ENCODE measurements at regions not wholly inside any gene's neighbourhood (a gene's known extent, or its start where the extent isn't known, plus 50 kb on each side); places are given as distances from the start of the nearest gene placed in this dataset.
A peak's percentile ranks its signal among the peaks of the same experiment; 100 is the strongest.

DNA sequence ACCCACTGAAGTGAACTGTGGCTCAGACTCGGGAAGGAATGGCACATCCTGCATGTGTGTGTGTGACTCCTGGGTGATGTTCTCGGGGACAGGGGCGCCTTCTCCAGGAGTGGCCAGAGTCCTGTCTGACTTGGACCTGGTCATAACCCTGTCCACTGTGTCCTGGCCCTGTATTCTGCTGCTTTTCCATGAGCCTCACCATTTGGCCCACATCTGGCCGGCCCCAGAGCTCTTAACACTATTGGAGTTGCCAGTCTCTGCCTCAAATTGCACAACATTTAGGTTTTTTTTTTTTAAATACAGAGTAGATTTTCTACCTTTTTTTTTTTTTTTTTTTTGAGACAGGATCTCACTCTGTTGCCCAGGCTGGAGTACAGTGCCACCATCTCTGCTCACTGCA, 278.3 kb upstream of the TUT7 start:
- H4K20me1 ChIP-seq (ENCODE audit: insufficient read depth, poor library complexity, severe bottlenecking) = no peaks in the 10 kb centered on the region
- DNase-seq (ENCODE audit: low spot score) = no peak
- no peaks in the 10 kb centered on the region for H3K9me3 ChIP-seq (ENCODE audit: low read depth)
- H3K9me2 ChIP-seq (replicated peaks; ENCODE audit: insufficient read depth) = no peaks in the 10 kb centered on the region
- H2AFZ ChIP-seq = no peak overlapping the region
- no peak overlapping the region for H3K4me3 ChIP-seq
- H3K27ac ChIP-seq = no peak overlapping the region
- H3K27me3 ChIP-seq = peaks cover 11% of the 10 kb centered on the region
- WGBS (ENCODE audit: low lambda C conversion rate, missing lambda C conversion rate) = 94% methylated on average over 4 of the region's 4 CpGs
- no peaks in the 10 kb centered on the region for H3K36me3 ChIP-seq (replicated peaks; ENCODE audit: insufficient read depth, low read depth)
- H3K4me1 ChIP-seq (ENCODE audit: insufficient read depth) = no peaks in the 10 kb centered on the region
- H3K79me2 ChIP-seq = no peaks in the 10 kb centered on the region
- TF ChIP-seq EZH2phosphoT487 (IDR thresholded peaks at IDR 0.05; ENCODE audit: low read depth, severe bottlenecking, unreplicated experiment) (no peak), EZH2 (IDR thresholded peaks at IDR 0.05; ENCODE audit: borderline replicate concordance) (no peak)
- TF ChIP-seq, protein P1, sequence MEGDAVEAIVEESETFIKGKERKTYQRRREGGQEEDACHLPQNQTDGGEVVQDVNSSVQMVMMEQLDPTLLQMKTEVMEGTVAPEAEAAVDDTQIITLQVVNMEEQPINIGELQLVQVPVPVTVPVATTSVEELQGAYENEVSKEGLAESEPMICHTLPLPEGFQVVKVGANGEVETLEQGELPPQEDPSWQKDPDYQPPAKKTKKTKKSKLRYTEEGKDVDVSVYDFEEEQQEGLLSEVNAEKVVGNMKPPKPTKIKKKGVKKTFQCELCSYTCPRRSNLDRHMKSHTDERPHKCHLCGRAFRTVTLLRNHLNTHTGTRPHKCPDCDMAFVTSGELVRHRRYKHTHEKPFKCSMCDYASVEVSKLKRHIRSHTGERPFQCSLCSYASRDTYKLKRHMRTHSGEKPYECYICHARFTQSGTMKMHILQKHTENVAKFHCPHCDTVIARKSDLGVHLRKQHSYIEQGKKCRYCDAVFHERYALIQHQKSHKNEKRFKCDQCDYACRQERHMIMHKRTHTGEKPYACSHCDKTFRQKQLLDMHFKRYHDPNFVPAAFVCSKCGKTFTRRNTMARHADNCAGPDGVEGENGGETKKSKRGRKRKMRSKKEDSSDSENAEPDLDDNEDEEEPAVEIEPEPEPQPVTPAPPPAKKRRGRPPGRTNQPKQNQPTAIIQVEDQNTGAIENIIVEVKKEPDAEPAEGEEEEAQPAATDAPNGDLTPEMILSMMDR (IDR thresholded peaks at IDR 0.05; ENCODE audit: poor library complexity) = no peak
- H3K4me2 ChIP-seq = no peak overlapping the region

DNA sequence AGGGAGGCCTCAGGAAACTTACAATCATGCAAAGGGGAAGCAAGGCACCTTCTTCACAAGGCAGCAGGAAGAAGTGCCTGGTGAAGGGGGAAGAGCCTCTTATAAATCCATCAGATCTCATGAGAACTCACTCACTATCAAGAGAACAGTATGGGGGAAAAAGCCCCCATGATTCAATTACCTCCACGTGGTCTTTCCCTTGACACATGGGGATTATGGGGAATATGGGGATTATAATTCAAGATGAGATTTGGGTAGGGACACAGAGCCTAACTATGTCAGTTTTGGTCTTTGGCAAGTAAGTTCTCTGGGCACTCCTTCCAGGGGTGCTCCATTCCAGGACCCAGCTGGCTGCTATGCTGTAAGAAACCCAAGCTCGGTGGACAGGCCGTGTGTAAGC, 275.3 kb upstream of the TUT7 start:
- DNase-seq (ENCODE audit: low spot score) = no peak
- Histone ChIP-seq H3K4me3 (no peak overlapping the region), H3K36me3 (replicated peaks; ENCODE audit: insufficient read depth, low read depth) (no peaks in the 10 kb centered on the region), H3K79me2 (no peaks in the 10 kb centered on the region), H2AFZ (no peak overlapping the region), H3K27me3 (peaks cover 11% of the 10 kb centered on the region), H3K4me1 (ENCODE audit: insufficient read depth) (peaks cover 3% of the 10 kb centered on the region), H4K20me1 (ENCODE audit: insufficient read depth, poor library complexity, severe bottlenecking) (no peaks in the 10 kb centered on the region), H3K9me3 (ENCODE audit: low read depth) (no peaks in the 10 kb centered on the region), H3K4me2 (no peak overlapping the region), H3K27ac (no peak overlapping the region), H3K9me2 (replicated peaks; ENCODE audit: insufficient read depth) (no peaks in the 10 kb centered on the region)
- WGBS (ENCODE audit: low lambda C conversion rate, missing lambda C conversion rate) = 78% methylated on average over 3 of the region's 3 CpGs
- TF ChIP-seq, protein P1 (IDR thresholded peaks at IDR 0.05; ENCODE audit: poor library complexity) = no peak
- TF ChIP-seq EZH2phosphoT487 (IDR thresholded peaks at IDR 0.05; ENCODE audit: low read depth, severe bottlenecking, unreplicated experiment) = no peak
- TF ChIP-seq EZH2 (IDR thresholded peaks at IDR 0.05; ENCODE audit: borderline replicate concordance) = no peak

DNA sequence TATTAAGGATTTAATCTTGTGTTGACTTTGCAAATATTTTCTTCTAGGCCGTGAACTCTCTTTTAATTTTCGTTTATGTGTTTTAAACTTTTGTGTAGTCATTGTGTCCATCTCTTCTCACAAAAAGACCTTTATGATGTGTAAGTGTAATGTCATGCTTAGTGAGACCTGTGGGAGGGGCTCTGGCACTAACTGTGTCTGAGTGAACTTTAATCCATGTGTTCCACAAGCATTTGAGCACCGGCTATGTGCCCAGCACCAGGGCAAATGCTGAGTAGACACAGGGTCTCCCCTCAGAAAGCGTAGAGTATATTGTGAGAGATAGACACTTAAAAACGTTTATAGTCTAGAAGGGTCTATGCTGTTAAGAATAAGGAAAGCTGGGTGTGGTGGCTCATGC, 272.6 kb upstream of the TUT7 start:
- no peak overlapping the region for H3K4me2 ChIP-seq
- 78% methylated on average over 5 of the region's 5 CpGs for WGBS (ENCODE audit: low lambda C conversion rate, missing lambda C conversion rate)
- TF ChIP-seq EZH2phosphoT487 (IDR thresholded peaks at IDR 0.05; ENCODE audit: low read depth, severe bottlenecking, unreplicated experiment) = no peak

DNA sequence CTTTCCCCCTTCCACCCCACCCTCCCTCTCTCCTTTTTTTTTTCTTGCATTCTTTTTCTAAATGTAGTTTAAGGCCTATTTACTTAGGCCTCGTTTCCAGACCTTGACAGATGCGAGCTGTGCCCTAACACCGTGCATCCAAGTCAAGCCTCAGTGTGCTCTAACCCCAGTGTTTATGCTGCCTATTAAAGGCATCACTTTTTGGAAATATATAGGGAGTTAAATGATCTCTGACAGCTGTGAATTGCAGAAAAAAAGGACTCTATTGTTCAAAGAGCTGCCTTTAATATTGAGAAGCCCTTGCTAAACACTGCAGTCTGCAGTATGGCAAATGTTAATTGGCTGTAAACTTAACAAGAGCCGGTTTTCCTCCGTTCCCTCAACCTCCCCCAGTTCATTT, 270.4 kb upstream of the TUT7 start:
- Histone ChIP-seq H3K9me2 (replicated peaks; ENCODE audit: insufficient read depth) (no peaks in the 10 kb centered on the region), H3K4me1 (ENCODE audit: insufficient read depth) (peaks cover 4% of the 10 kb centered on the region), H3K27me3 (peaks cover 8% of the 10 kb centered on the region), H2AFZ (peak overlapping the region; percentile 1), H3K27ac (no peak overlapping the region), H4K20me1 (ENCODE audit: insufficient read depth, poor library complexity, severe bottlenecking) (no peaks in the 10 kb centered on the region), H3K9me3 (ENCODE audit: low read depth) (no peaks in the 10 kb centered on the region), H3K79me2 (no peaks in the 10 kb centered on the region), H3K4me2 (no peak overlapping the region), H3K36me3 (replicated peaks; ENCODE audit: insufficient read depth, low read depth) (no peaks in the 10 kb centered on the region), H3K4me3 (no peak overlapping the region)
- WGBS (ENCODE audit: low lambda C conversion rate, missing lambda C conversion rate) = 45% methylated on average over 5 of the region's 5 CpGs
- TF ChIP-seq EZH2phosphoT487 (IDR thresholded peaks at IDR 0.05; ENCODE audit: low read depth, severe bottlenecking, unreplicated experiment) = no peak
- TF ChIP-seq, protein P1 (IDR thresholded peaks at IDR 0.05; ENCODE audit: poor library complexity) = no peak
- no peak for TF ChIP-seq EZH2 (IDR thresholded peaks at IDR 0.05; ENCODE audit: borderline replicate concordance)
- no peak for DNase-seq (ENCODE audit: low spot score)

More for the DNA sequence above, 272.6 kb upstream of the TUT7 start:
- no peaks in the 10 kb centered on the region for H3K79me2 ChIP-seq
- H3K27me3 ChIP-seq = peaks cover 8% of the 10 kb centered on the region
- H4K20me1 ChIP-seq (ENCODE audit: insufficient read depth, poor library complexity, severe bottlenecking) = no peaks in the 10 kb centered on the region
- DNase-seq (ENCODE audit: low spot score) = no peak
- no peak overlapping the region for H3K27ac ChIP-seq
- peaks cover 4% of the 10 kb centered on the region for H3K4me1 ChIP-seq (ENCODE audit: insufficient read depth)
- no peaks in the 10 kb centered on the region for H3K9me2 ChIP-seq (replicated peaks; ENCODE audit: insufficient read depth)
- H3K36me3 ChIP-seq (replicated peaks; ENCODE audit: insufficient read depth, low read depth) = no peaks in the 10 kb centered on the region
- no peaks in the 10 kb centered on the region for H3K9me3 ChIP-seq (ENCODE audit: low read depth)
- no peak overlapping the region for H3K4me3 ChIP-seq
- H2AFZ ChIP-seq = no peak overlapping the region

All from hepatocyte (in vitro differentiated cells).